Right atrium auricular region (tissue), 2 donors: ENCODE measurements at regions not wholly inside any gene's neighbourhood (a gene's known extent, or its start where the extent isn't known, plus 50 kb on each side); places are given as distances from the start of the nearest gene placed in this dataset.

ENCODE experiments used
- DNase-seq: peaks from one replicate; pipeline ENCODE4 v3.0.0-alpha.2; 2019; ENCODE audit warnings: low spot score
- H3K27ac ChIP-seq, 2 donors: fragments of 200-600 bp; sonication (generic); 1 replicate in 1 of 2; 2 replicates in 1 of 2; pipeline ENCODE4 v1.5.1; 2016 to 2019
- H3K27me3 ChIP-seq, 2 donors: fragments of 200-600 bp; sonication (generic); one replicate each; pipeline versions ENCODE4 v1.5.1 to v1.6.0; 2017 to 2019
- H3K36me3 ChIP-seq: fragments of 200-600 bp; sonication (generic); one replicate; pipeline ENCODE4 v1.5.1; 2016
- H3K4me1 ChIP-seq, 2 donors: fragments of 200-600 bp; sonication (generic); one replicate each; pipeline versions ENCODE4 v1.5.1 to v1.6.0; 2017 to 2019
- H3K4me3 ChIP-seq, 2 donors: fragments of 200-600 bp; sonication (generic); 1 replicate in 1 of 2; 2 replicates in 1 of 2; pipeline ENCODE4 v1.5.1; 2017 to 2019; ENCODE audit warnings: mild to moderate bottlenecking in 1 of 2, moderate library complexity in 1 of 2
- H3K9me3 ChIP-seq, 2 donors: fragments of 200-600 bp; sonication (generic); one replicate each; pipeline ENCODE4 v1.5.1; 2019
- CTCF ChIP-seq, 2 donors: fragments of 200-600 bp; sonication (generic); IDR thresholded peaks; one replicate each; pipeline ENCODE4 v1.5.1; 2019; ENCODE audit warnings: antibody characterized with exemption in 2 of 2

GRCh38 chr4:130486841-130487240 lies 1390.9 kb downstream of the C4orf33 start:
- TF ChIP-seq CTCF (IDR thresholded peaks at IDR 0.05), result no peak
- H3K27ac ChIP-seq, result no peak overlapping the region
- H3K4me1 ChIP-seq, result no peaks in the 10 kb centered on the region
- no peaks in the 10 kb centered on the region for H3K9me3 ChIP-seq
- no peaks in the 10 kb centered on the region for H3K27me3 ChIP-seq
- H3K4me3 ChIP-seq, result no peak overlapping the region
- no peaks in the 10 kb centered on the region for H3K36me3 ChIP-seq
- no peak for DNase-seq

- no peaks in the 10 kb centered on the region for H3K27me3 ChIP-seq
- H3K27ac ChIP-seq, result no peak overlapping the region
- H3K4me1 ChIP-seq, result no peaks in the 10 kb centered on the region
- peaks cover 0 to 4% of the 10 kb centered on the region in 2 donors for H3K9me3 ChIP-seq
- DNase-seq, result no peak
- no peaks in the 10 kb centered on the region for H3K36me3 ChIP-seq
- TF ChIP-seq CTCF (IDR thresholded peaks at IDR 0.05), result no peak
- H3K4me3 ChIP-seq, result no peak overlapping the region
Observed at GRCh38 chr4:130510661-130511060, 1414.7 kb downstream of the C4orf33 start.

GRCh38 chr4:130511776-130512175 lies 1415.8 kb downstream of the C4orf33 start:
- no peak for DNase-seq
- Histone ChIP-seq H3K4me1 (no peaks in the 10 kb centered on the region), H3K27ac (no peak overlapping the region), H3K4me3 (no peak overlapping the region), H3K36me3 (no peaks in the 10 kb centered on the region), H3K27me3 (no peaks in the 10 kb centered on the region), H3K9me3 (peaks cover 0 to 4% of the 10 kb centered on the region in 2 donors)
- no peak for TF ChIP-seq CTCF (IDR thresholded peaks at IDR 0.05)

- H3K27ac ChIP-seq, result no peak overlapping the region
- no peaks in the 10 kb centered on the region for H3K4me1 ChIP-seq
- DNase-seq, result no peak
- no peaks in the 10 kb centered on the region for H3K27me3 ChIP-seq
- no peaks in the 10 kb centered on the region for H3K36me3 ChIP-seq
- H3K9me3 ChIP-seq, result peaks cover 0 to 15% of the 10 kb centered on the region in 2 donors
- no peak overlapping the region for H3K4me3 ChIP-seq
- no peak for TF ChIP-seq CTCF (IDR thresholded peaks at IDR 0.05)
Observed at GRCh38 chr4:130524057-130524456, 1428.1 kb downstream of the C4orf33 start.

GRCh38 chr4:130530505-130530904 lies 1434.6 kb downstream of the C4orf33 start:
- Histone ChIP-seq H3K27me3 (no peaks in the 10 kb centered on the region), H3K36me3 (no peaks in the 10 kb centered on the region), H3K4me3 (no peak overlapping the region), H3K4me1 (no peaks in the 10 kb centered on the region), H3K9me3 (no peaks in the 10 kb centered on the region), H3K27ac (no peak overlapping the region)
- DNase-seq, result no peak
- no peak for TF ChIP-seq CTCF (IDR thresholded peaks at IDR 0.05)

GRCh38 chr4:130534651-130535050 lies 1438.7 kb downstream of the C4orf33 start:
- DNase-seq, result no peak
- Histone ChIP-seq H3K4me3 (no peak overlapping the region), H3K27me3 (no peaks in the 10 kb centered on the region), H3K9me3 (no peaks in the 10 kb centered on the region), H3K27ac (no peak overlapping the region), H3K36me3 (no peaks in the 10 kb centered on the region), H3K4me1 (no peaks in the 10 kb centered on the region)
- TF ChIP-seq CTCF (IDR thresholded peaks at IDR 0.05), result no peak
